Activated CD4-positive, CD25-positive, alpha-beta regulatory T cell treated with anti-CD3 and anti-CD28 coated beads, Interleukin-2, amount 50 U/mL, for 72 hours (primary cell): ENCODE measurements at regions not wholly inside any gene's neighbourhood (a gene's known extent, or its start where the extent isn't known, plus 50 kb on each side); places are given as distances from the start of the nearest gene placed in this dataset.

Source experiments
- DNase-seq: peaks from one replicate; pipeline ENCODE4 v3.0.0; 2021

DNA sequence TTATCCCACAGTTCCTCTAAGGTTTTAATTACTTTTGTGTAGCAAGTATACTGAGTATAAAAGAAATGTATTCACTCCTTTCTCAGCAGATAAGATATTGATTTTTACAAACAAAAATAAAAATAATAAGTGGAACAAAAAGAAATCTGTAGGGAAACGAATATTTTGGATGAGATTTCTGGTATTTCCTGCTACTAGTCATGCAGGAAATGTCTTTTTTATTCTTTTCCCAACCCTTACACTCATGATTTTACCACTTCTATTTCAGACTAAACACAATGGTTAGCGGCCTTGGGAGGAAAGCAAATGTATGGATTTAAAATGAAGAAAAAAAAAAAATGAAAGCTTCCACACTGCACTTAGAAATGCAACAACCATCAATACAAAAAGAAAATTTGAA lies 580.5 kb upstream of the MARCKS start:
- no peak for DNase-seq

DNA sequence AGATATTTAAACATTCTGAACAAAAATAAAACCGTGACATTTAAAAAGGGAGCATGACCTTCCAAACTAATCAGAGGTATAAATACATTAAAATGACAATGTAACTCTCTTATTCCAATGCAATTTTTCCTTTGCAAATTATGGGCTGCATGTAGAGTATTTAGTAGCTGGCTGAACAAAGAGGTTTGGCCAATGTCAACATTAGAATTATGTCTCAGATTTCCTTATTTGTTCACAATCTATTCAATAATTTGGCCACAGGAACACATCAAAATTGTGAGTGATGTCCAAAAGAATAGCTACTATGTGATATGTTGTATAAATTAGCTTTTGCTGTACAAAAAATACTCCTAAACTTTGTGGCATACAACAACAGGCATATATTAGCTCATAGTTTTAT lies 580.0 kb upstream of the MARCKS start:
- DNase-seq = no peak

DNA sequence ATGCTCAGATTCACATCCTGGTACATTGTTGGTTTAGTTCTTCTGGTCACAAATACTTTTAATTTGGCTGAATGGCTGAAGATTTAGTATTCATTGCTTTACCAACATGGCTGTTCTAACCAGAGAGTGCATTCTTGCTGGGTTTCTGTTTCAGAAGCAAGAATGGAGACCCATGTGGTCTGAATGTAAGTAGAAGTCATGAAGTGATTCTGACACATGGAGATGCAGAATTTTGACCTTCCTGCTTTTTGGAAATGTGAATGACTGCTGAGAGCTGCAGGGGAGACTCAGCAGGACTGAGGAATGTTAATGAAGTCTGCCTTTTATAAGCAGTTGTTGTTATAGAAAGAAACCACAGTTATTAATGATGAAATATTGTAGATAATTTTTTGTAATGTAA lies 576.1 kb upstream of the MARCKS start:
- no peak for DNase-seq

DNA sequence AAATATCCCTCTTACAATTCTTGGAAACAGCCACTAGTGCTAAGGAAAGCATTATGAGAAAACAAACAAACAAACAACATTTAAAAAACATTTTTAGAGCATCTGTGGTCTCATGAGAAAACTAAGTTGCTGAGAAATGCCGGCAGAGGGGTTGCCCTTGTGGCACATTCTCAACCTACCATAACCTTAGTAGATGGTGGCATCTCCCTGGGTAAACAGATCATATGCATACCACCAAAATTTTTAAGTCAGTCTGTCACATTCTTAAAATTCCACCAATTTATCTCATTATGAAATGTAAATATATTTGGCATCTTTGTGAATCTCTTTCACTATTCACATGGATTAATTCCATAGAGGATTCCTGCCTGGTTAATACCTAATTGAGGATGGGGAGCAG lies 575.7 kb upstream of the MARCKS start:
- no peak for DNase-seq

DNA sequence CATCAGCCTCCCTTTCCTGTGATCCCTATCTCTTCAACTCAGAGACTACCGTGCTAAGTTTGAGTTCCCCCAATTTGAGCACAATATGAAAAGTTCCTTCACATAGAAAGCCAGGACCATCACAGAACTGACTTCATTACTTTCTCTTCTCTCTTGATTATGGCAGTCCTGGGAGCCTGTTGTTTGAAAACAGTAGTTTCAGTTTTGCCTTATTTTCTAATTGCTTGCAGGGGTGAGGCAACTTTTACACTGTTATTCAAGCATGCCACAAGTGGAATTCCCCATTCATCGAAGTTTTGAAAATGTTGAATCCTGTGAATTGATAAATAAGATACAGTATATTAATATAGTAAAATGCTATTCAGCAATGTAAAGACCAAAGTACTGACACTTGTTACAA lies 569.7 kb upstream of the MARCKS start:
- DNase-seq = no peak

DNA sequence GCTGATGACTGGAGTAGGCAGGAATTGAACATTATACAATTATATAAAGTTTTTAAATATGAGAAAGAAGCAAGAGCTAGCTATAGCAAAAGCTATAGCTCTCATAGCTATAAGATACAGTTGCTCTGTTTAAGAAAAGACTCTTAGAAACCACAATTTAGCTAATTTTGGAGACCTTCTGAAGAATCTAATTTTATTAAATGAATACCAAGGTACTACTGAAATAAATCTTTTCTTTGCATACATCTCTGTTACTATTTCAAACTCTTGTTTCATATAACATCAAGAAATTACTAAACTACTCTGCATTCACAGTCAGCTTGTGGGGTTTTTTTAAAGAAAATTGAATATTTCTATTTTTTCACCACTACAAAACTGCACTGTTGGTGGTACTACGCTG lies 568.7 kb upstream of the MARCKS start:
- no peak for DNase-seq

DNA sequence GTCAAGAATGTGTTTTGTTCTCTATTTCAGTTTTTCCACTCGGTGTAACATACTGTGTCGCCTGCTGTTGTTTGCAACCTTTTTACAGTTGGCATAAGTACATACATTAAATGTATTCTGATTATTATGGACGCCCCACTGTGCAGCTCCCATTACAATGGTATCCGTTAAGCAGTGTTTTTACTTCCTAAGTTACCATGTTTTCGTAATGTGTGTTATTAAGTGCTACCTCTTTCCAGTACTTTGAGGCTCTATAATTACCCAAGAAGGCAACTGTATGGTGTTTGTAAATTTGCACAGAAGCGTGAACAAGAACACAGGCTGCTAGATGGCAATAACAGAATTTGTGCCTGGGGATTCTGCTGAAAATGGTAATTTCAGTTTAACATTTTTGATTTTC lies 568.0 kb upstream of the MARCKS start:
- DNase-seq = no peak

DNA sequence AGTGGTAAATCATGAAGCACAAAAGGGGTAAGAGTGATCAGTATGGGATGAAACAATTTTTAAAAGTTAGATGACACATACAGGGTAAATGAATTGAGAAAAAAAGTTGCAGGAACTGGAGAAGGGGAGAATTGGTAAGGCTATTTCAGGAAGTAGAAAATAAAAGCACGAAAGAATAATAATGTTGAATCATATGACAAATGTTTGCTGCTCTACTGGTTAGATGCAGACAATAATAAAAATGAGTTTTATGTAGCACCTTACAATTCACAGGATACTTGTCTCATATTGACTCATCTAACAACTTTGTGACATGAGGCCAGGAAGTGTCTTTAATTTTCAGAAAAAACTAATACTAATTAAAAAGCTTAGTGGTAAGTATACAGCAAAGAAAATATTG lies 566.5 kb upstream of the MARCKS start:
- no peak for DNase-seq

DNA sequence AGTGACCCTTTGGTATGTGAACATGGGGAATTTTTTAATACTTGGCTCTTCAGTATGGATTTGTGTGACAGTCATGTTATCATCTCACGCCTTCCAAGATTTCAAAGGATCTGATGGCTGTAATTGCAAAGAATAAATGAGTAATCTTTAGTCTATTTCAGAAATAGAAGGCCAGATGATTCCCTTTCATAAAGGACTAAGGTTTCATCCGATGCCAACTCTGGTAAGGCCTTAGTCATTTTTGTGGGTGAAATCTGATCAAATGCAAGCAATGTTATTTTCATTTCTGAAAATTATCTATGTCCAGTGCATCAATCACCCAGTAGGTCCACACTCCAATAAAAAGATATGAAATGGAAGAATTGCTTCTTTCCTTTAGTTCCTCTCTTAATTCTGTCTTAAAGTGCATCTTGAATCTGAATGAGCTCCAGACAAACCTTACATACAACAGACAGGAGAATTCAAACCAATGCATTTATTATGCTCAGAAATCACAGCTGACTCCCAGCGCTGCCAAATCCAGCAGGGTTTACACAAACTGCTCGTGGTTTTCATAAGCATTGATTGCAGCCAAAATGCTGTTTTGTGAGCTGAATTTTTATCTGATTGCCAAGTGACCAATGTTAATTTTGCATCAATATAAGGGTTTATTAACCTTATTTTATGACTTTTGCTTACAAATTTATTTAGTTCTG lies 565.2 kb upstream of the MARCKS start:
- no peak for DNase-seq

DNA sequence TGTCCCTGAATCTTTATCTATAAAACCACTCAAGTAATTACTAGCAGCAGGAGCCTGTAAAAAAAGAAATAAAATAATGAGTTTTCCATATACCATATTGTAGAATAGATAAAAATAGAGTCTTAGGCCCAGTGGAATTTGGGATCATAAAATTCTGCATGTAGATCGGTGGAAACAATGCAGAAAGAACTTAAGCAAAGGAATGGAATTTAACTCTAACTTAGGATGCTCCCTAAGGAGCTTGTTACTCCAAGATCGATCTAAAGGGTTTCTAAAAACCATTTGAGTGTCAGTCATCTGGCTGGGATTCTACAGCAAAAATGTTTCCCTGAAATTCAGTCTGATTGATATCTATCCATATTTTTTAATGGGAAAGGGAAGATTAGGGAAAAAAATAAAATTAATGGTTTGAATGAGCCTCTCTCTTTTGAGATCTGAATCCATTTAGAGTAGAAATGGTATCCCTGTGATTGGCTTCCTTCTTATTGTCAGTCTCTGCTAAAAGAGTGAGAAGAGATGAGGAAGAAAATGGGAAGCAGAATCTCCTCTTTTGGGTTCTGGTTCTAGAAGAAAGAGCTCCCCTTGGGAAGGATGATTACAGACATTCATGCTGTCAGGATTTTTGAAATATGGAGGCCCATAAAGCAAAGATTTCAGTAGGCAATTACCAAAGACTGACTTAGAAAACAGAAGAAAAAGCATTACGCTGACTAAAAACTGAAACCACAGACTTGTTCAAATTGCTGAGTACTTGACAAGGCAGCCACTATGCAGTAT lies 564.3 kb upstream of the MARCKS start:
- DNase-seq = no peak

DNA sequence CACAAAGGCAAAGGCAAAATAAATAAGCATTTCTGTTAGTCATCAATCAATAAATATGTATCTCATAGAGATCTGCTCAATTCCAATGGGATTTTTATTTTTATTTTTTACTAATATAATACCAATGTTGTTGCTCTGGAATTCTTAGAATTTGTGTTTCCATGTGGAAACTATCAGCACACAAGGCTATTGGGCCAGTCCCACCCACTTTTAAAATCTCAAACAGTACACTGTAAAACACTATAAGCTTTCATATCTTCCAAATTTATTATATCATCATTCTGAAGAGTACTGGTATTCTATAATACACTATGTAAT lies 563.8 kb upstream of the MARCKS start:
- no peak for DNase-seq

DNA sequence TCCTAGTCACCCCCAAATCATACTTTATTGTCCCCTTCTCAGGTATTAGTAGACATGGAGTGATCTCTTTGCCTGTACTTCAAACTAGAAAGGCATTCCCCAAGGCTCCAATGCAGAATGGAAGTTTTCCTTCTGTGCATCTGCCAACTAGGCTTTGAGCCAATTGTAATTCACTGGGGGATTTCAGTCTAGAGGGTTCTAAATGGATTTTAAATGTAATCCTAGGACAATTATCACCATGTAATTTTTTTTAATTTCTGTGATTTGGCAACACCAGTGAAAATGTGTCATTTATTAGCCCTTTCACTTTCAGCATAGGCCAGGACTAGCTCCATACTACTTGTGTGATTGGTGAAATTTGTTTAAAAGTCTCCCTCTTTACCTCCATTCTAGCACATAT lies 557.6 kb upstream of the MARCKS start:
- no peak for DNase-seq

DNA sequence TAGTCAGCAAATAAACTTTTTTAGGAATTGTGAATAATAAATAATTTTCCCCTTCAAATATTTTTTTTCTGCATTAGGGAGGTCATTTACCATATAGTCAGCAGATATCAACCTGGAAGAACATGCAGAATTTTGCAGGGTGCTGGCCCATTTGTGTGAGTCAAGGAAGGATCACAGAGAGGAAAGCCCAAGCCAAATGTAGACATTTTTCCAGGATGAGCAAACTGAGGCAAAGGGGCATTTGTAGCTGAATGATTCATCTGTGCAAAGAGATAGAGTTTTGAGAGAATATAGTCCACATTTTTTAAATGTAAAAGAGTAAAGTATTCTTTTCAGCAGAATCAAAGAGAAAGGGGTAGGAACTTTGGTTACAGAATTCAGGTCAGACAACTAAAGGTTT lies 555.5 kb upstream of the MARCKS start:
- DNase-seq = no peak

DNA sequence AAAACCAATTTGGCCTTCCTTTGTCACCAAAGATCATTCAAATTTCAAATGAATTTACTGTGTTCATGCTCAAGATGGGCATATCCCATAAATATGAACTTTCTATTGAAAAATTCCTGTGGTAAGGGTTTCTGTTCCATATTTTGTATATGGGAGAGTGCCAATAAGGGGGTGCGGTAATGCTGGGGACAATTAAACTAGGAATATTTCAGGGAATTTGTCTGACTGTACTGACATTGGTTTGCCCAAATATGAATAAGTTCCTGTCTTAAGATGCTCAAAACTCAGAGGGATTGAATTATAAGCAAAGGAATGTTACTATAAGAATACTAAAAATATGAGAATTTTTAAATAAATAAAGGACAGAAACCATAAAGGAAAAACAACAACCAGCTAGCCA lies 553.0 kb upstream of the MARCKS start:
- no peak for DNase-seq

DNA sequence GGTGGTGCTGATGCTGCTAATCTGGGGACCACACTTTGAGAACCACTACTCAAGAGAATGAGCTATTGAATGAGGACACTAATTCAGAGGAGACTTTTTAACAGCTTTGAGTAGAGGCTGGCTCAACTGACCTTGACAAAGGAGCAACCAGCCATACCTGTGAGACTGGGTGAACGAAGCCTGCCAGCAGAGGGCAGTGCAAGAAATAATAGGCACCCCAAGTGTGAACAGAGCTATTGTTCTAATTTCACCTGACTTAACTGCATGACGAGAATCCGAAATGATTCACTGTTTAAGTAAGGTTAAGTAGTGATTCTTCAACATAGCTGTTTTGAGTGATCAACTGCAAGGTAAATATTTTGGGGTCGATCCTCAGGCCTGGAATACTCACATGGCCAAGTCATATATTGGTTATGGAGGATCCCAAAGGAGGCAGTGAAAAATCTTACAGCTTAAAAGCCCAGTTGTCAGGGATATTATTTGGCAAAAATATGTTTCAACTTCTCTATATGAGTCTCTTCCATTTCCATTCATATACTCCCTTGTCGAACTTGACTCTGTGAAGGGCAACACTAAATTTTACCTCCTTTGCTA lies 550.5 kb upstream of the MARCKS start:
- DNase-seq = peak; percentile 28

DNA sequence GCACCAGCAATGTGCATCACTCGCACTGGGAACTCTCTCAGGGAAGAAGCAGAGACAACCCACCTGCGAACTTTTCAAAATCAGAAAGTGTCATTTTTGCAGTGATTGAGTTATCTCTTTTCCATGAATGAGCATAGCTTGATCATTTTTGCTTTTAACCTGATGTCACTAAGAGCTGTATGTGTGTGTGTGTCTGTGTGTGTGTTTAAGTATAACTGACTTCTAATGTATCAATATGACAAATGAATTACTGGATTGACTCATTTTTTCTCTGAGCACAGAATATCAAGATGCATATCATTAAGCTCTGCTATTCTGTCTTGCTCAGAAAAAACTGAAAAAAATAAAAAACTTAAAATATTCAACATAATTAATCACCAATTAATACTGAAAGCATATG lies 548.9 kb upstream of the MARCKS start:
- no peak for DNase-seq

DNA sequence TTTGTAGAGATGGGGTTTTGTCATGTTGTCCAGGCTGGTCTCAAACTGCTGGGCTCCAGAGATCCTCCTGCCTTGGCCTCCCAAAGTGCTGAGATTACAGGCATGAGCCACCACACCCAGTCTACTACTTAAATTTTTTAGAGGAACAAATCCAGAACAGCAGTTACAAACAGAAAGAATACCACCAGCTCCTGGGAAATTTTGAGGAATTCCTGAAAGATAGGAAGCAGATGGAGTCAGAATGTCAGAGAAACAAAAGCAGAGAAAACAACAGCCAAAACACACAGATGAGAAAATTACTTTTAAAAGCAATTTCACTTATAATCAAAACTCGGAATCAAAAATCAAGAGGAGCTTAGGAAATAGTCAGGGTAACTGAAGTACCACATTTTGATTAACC lies 543.3 kb upstream of the MARCKS start:
- no peak for DNase-seq

DNA sequence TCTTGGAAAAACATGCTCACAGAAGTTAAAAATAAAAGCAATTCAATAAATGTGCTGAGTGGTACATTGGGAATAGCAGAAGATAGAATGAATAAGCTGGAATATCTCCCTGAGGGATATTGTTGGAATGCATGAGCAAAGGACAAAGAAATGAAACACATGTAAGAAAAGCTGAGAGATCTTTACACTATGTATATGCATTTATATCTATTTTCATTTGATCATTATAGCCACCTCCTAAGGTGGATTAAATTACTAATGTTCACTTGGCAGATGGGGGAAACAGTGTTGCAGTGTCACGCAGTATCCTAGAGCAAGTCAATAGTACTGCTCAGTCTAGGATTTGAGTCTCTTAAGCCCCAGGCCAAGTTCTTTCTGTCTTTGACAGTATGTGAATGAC lies 542.0 kb upstream of the MARCKS start:
- DNase-seq = no peak

DNA sequence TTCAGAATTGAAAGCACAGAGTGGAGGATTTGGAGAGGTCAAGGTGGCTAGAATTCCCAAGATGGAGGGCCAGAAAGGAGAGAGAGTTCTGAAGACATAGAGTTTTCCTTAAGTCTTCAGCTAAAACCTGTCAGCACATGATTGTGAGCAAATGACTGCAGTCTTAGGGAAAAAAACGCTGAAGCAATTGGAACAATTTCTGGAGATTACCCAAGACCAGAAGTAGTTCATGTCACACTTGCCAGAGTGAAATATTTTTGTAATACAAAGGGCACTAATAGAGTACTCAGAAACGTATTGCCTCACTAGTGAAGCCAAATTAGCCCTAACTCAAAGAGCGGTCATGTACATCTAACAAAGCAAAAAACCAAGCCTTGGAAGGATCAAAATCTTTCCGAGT lies 541.3 kb upstream of the MARCKS start:
- no peak for DNase-seq

DNA sequence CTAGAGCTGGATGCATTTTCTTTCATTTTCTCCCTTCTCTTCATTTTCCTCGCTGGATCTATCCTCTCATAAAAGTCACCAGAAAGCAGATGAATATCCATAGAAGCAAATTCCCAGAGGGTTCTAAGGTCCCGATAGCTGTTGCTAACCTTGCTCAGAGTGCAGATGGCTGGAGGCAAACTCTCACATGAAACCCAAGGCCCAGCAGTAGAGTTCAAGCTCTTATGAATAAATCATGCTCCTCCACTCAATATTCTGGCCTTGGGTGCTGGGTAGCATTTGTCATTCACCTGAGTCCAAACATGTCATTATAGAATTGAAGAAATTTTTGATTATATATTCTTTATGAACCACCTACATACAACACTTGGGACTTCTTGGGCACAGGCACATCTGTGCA lies 539.7 kb upstream of the MARCKS start:
- DNase-seq = no peak

DNA sequence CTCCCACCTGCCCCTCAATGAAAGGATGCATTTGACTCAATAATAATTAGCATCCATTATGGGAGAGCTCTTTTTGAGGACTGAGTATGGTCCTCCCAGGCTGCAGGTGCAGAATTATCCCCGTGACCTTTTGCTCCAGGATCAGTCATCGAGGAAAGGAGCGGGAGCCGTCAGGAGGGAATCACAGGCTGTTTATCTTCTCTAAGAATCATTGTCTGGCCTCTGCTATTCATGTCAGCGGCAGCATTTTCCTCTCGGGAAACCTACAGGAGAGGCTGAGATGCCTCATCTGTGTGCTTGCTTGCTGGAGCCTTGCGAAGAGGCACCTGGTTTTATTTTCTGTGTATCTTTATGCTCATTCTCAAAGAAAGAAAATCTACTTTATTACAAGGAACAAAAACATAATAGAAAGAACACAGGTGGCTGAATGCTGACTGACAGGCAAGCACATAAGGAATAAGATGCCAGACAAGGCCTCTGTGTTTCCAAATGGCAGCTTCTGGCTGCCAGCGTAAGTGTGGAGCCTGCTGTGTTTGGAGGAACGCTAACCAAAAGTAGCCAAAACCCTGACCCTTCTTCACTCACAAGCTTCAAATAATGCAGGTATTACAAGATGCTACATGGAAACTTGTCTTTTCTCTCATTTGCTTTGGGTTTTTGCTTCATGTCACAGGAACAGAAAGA lies 539.1 kb upstream of the MARCKS start:
- no peak for DNase-seq

DNA sequence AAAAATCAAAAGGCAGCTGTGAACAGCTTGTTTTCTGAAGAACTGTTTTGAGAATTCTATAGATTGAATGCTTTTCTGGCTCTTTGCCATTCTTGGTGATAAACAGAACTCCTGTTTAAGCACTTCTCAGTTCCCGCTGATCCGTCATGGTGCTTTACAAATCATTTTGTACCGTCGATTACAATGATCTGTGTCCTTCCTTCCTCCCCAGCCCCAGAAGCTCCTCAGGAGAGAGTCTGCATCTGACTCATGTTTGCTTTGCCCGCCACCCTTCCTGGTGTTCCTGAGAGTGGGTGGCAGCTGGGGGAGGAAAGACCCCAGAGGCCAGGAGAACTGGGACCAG lies 538.6 kb upstream of the MARCKS start:
- DNase-seq = no peak

DNA sequence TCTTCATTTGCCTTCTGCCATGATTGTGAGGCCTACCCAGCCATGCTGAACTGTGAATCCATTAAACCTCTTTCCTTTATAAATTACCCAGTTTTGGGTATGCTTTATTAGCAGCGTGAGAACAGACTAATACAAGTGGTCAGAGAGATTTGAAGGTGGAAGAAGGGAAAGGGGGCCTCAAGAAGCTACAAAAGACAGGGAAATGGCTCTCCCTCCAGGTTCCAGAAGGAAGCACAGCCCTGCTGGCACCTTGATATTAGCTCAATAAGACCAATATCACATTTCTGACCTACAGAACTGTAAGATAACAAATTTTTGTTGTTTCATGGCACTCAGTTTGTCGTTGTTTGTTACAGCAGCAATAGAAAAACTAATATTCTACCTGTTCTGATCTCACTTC lies 536.5 kb upstream of the MARCKS start:
- DNase-seq = no peak

DNA sequence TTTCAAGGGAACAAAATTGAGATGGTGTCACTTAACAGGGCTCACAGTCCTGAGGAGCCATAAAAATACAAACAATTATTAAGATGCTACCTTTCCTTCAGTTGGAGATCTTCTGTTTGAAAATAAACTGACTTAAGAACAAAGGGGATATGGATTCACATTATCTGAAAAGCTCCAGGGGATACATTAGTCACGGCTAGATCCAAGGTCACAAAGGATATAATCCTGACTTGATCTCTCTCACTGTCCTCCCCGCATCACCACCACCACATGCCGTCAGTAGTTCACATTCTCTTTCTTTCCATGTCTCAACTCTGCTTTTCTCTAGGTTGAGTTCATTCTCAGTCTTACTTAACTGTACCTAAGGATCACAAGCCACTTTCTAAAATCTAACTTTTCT lies 530.4 kb upstream of the MARCKS start:
- DNase-seq = no peak
